H9 (cell line): ENCODE measurements at regions not wholly inside any gene's neighbourhood (a gene's known extent, or its start where the extent isn't known, plus 50 kb on each side); places are given as distances from the start of the nearest gene placed in this dataset.

ENCODE experiments used
- DNase-seq: peaks from one replicate; pipeline ENCODE4 v3.0.0-alpha.2; 2017
- H2AFZ ChIP-seq: one replicate; pipeline ENCODE4 v1.6.1; 2013; ENCODE audit warnings: mild to moderate bottlenecking, low read length, control low read depth, moderate library complexity
- H2AK5ac ChIP-seq: 2 replicates; pipeline ENCODE4 v1.6.1; 2013; ENCODE audit warnings: low read length, control low read depth, mixed read lengths; ENCODE audit not compliant: insufficient read length
- H2BK120ac ChIP-seq: one replicate; pipeline ENCODE4 v1.6.1; 2013; ENCODE audit warnings: low read depth, mild to moderate bottlenecking, low read length, control low read depth, inconsistent platforms; ENCODE audit not compliant: poor library complexity, severe bottlenecking
- H2BK12ac ChIP-seq: 2 replicates; pipeline ENCODE4 v1.6.1; 2013; ENCODE audit warnings: low read length, control low read depth, mixed read lengths, low read depth; ENCODE audit not compliant: insufficient read length
- H2BK15ac ChIP-seq: 2 replicates; pipeline ENCODE4 v1.6.1; 2013; ENCODE audit warnings: low read depth, low read length, control low read depth
- H2BK20ac ChIP-seq: one replicate; pipeline ENCODE4 v1.6.1; 2013; ENCODE audit warnings: low read depth, mild to moderate bottlenecking, low read length, control low read depth, inconsistent platforms; ENCODE audit not compliant: poor library complexity, severe bottlenecking
- H2BK5ac ChIP-seq: 2 replicates; pipeline ENCODE4 v1.6.1; 2013; ENCODE audit warnings: low read length, control low read depth, mixed read lengths; ENCODE audit not compliant: insufficient read length
- H3K14ac ChIP-seq: 2 replicates; pipeline ENCODE4 v1.6.1; 2013; ENCODE audit warnings: low read length, control low read depth; ENCODE audit not compliant: insufficient read depth
- H3K18ac ChIP-seq: 2 replicates; pipeline ENCODE4 v1.6.1; 2013; ENCODE audit warnings: low read depth, mild to moderate bottlenecking, mixed read lengths, low read length, control low read depth; ENCODE audit not compliant: insufficient read length
- H3K23ac ChIP-seq: 2 replicates; pipeline ENCODE4 v1.6.1; 2013; ENCODE audit warnings: low read length, control low read depth, mixed read lengths, low read depth; ENCODE audit not compliant: insufficient read length
- H3K23me2 ChIP-seq: 2 replicates; pipeline ENCODE4 v1.6.1; 2013; ENCODE audit warnings: low read depth, mild to moderate bottlenecking, mixed read lengths, low read length, control low read depth; ENCODE audit not compliant: insufficient read length, poor library complexity, severe bottlenecking
- H3K27ac ChIP-seq: 2 replicates; pipeline ENCODE4 v1.5.1; 2013; ENCODE audit warnings: low read length, control low read depth, mixed read lengths, low read depth; ENCODE audit not compliant: insufficient read length
- H3K27me3 ChIP-seq: 2 replicates; pipeline ENCODE4 v1.6.1; 2013; ENCODE audit warnings: low read length, control low read depth, inconsistent platforms; ENCODE audit not compliant: insufficient read depth
- H3K4ac ChIP-seq: 2 replicates; pipeline ENCODE4 v1.6.1; 2013; ENCODE audit warnings: low read depth, mild to moderate bottlenecking, control low read depth, inconsistent platforms, low read length, moderate library complexity
- H3K4me1 ChIP-seq: 2 replicates; pipeline ENCODE4 v1.6.1; 2013; ENCODE audit warnings: low read length, control low read depth, inconsistent platforms; ENCODE audit not compliant: insufficient read depth
- H3K4me2 ChIP-seq: 2 replicates; pipeline ENCODE4 v1.6.1; 2013; ENCODE audit warnings: low read length, control low read depth, mixed read lengths; ENCODE audit not compliant: insufficient read length, insufficient read depth
- H3K56ac ChIP-seq: 2 replicates; pipeline ENCODE4 v1.6.1; 2013; ENCODE audit warnings: low read depth, mild to moderate bottlenecking, mixed read lengths, low read length, control low read depth; ENCODE audit not compliant: insufficient read length
- H3K79me1 ChIP-seq: 2 replicates; pipeline ENCODE4 v1.6.1; 2013; ENCODE audit warnings: low read depth, mild to moderate bottlenecking, moderate library complexity, low read length, control low read depth, inconsistent platforms; ENCODE audit not compliant: insufficient read depth, poor library complexity, severe bottlenecking
- H3K79me2 ChIP-seq: 2 replicates; pipeline ENCODE4 v1.6.1; 2013; ENCODE audit warnings: low read length, control low read depth, inconsistent platforms; ENCODE audit not compliant: insufficient read depth
- H3K9ac ChIP-seq: 2 replicates; pipeline ENCODE4 v1.6.1; 2013; ENCODE audit warnings: low read length, control low read depth, mixed read lengths; ENCODE audit not compliant: insufficient read length; ENCODE audit errors: extremely low read depth
- H3K9me3 ChIP-seq: one replicate; pipeline ENCODE4 v1.6.1; 2013; ENCODE audit warnings: low read depth, low read length, inconsistent platforms; ENCODE audit not compliant: control insufficient read depth
- H3T11ph ChIP-seq: one replicate; pipeline ENCODE4 v1.6.1; 2013; ENCODE audit warnings: mild to moderate bottlenecking, low read length, control low read depth, inconsistent platforms
- H4K20me1 ChIP-seq: one replicate; pipeline ENCODE4 v1.6.1; 2013; ENCODE audit not compliant: control insufficient read depth, insufficient read length, insufficient read depth
- H4K5ac ChIP-seq: 2 replicates; pipeline ENCODE4 v1.6.1; 2013; ENCODE audit warnings: low read depth, mild to moderate bottlenecking, mixed read lengths, low read length, control low read depth; ENCODE audit not compliant: insufficient read length
- H4K8ac ChIP-seq: replicated peaks from 2 replicates; pipeline ENCODE4 v1.6.1; 2013; ENCODE audit warnings: low read length, control low read depth, mixed read lengths, low read depth; ENCODE audit not compliant: insufficient read length
- H4K91ac ChIP-seq: 2 replicates; pipeline ENCODE4 v1.6.1; 2013; ENCODE audit warnings: low read depth, mild to moderate bottlenecking, moderate library complexity, mixed read lengths, low read length, control low read depth; ENCODE audit not compliant: insufficient read length
- H3K27ac Mint-ChIP-seq, 3 experiments: 2 replicates in 2 of 3; 3 replicates in 1 of 3; pipeline ENCODE4 v1.8.0; 2020 to 2021; ENCODE audit warnings: mixed read lengths in 3 of 3, mild to moderate bottlenecking in 1 of 3, moderate library complexity in 1 of 3
- H3K27me3 Mint-ChIP-seq: 2 replicates; pipeline ENCODE4 v1.8.0; 2021; ENCODE audit warnings: low read depth, mild to moderate bottlenecking, moderate library complexity, mixed read lengths
- H3K36me3 Mint-ChIP-seq, 3 experiments: 2 replicates in 2 of 3; 3 replicates in 1 of 3; pipeline ENCODE4 v1.8.0; 2020 to 2021; ENCODE audit warnings: low read depth in 3 of 3, mixed read lengths in 3 of 3; ENCODE audit not compliant: insufficient read depth in 1 of 3
- H3K4me1 Mint-ChIP-seq, 2 experiments: 2 replicates each; pipeline ENCODE4 v1.8.0; 2020; ENCODE audit warnings: mixed read lengths in 2 of 2
- H3K4me3 Mint-ChIP-seq, 2 experiments: 2 replicates in 1 of 2; 3 replicates in 1 of 2; pipeline ENCODE4 v1.8.0; 2020 to 2021; ENCODE audit warnings: mild to moderate bottlenecking in 2 of 2, mixed read lengths in 2 of 2, moderate library complexity in 1 of 2
- H3K9me3 Mint-ChIP-seq, 2 experiments: 2 replicates in 1 of 2; 3 replicates in 1 of 2; pipeline ENCODE4 v1.8.0; 2020; ENCODE audit warnings: mild to moderate bottlenecking in 2 of 2, mixed read lengths in 2 of 2, moderate library complexity in 1 of 2
- WGBS: extraction: QIAGEN DNeasy Blood & Tissue Kit; methylation state at CpG from one replicate; pipeline ENCODE4 v1.1.7; 2013; ENCODE audit warnings: missing lambda C conversion rate, low lambda C conversion rate, mixed read lengths; ENCODE audit not compliant: insufficient read length; ENCODE audit errors: extremely low coverage; 5-methylcytosine and 5-hydroxymethylcytosine counted together
- TF ChIP-seq, protein P1 (sequence below): fragments of 200-600 bp; sonication (generic); conservative IDR thresholded peaks from 3 replicates; pipeline ENCODE4 v1.8.0; 2021; ENCODE audit warnings: antibody characterized with exemption, mild to moderate bottlenecking

DNA sequence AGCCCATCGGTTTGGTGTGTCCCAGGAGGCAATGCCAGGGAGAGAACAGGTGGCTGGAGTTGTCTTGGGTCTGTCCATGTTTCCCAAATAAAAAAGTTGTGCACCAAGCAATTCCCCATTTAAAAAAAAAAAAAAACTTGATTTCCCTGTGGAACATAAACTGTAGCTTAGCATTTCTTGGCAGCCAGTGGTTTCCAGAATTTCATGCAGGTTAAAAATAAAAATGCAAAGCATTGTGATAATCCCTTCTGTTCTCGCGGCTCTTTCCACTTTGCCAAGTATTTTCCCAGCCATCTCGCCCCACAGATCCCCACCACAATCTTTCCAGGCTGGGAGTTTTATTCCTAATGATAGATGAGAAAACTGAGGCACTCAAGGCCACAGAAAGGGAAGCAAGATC lies 51.4 kb upstream of the MSX1 start:
- WGBS = no CpG with 5 or more reads among the region's 4 CpGs
- H3T11ph ChIP-seq = no peak overlapping the region
- no peak overlapping the region for H4K5ac ChIP-seq
- H3K79me1 ChIP-seq = no peaks in the 10 kb centered on the region
- H2BK120ac ChIP-seq = no peak overlapping the region
- H3K14ac ChIP-seq = no peak overlapping the region
- H4K8ac ChIP-seq = no peak overlapping the region
- H3K18ac ChIP-seq = no peak overlapping the region
- no peaks in the 10 kb centered on the region for H3K79me2 ChIP-seq
- H3K56ac ChIP-seq = no peak overlapping the region
- Mint-ChIP-seq H3K4me3 (no peak overlapping the region), H3K4me1 (peaks cover 7 to 12% of the 10 kb centered on the region in 2 experiments), H3K36me3 (no peaks in the 10 kb centered on the region; a peak in 1 of 7 replicates), H3K9me3 (peaks cover 0 to 4% of the 10 kb centered on the region in 2 experiments; a peak in 2 of 5 replicates), H3K27me3 (peaks cover 80% of the 10 kb centered on the region), H3K27ac (no peak overlapping the region)
- no peak overlapping the region for H2BK12ac ChIP-seq
- no peak overlapping the region for H2AFZ ChIP-seq
- H2BK20ac ChIP-seq = no peak overlapping the region
- no peaks in the 10 kb centered on the region for H3K23me2 ChIP-seq
- H3K27ac ChIP-seq = no peak overlapping the region
- H3K4ac ChIP-seq = no peak overlapping the region
- no peaks in the 10 kb centered on the region for H3K9me3 ChIP-seq
- no peak overlapping the region for H2BK15ac ChIP-seq
- peaks cover 2% of the 10 kb centered on the region; the same call in 1 of the 2 replicates for H3K4me1 ChIP-seq
- TF ChIP-seq, protein P1, sequence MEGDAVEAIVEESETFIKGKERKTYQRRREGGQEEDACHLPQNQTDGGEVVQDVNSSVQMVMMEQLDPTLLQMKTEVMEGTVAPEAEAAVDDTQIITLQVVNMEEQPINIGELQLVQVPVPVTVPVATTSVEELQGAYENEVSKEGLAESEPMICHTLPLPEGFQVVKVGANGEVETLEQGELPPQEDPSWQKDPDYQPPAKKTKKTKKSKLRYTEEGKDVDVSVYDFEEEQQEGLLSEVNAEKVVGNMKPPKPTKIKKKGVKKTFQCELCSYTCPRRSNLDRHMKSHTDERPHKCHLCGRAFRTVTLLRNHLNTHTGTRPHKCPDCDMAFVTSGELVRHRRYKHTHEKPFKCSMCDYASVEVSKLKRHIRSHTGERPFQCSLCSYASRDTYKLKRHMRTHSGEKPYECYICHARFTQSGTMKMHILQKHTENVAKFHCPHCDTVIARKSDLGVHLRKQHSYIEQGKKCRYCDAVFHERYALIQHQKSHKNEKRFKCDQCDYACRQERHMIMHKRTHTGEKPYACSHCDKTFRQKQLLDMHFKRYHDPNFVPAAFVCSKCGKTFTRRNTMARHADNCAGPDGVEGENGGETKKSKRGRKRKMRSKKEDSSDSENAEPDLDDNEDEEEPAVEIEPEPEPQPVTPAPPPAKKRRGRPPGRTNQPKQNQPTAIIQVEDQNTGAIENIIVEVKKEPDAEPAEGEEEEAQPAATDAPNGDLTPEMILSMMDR = no peak
- no peaks in the 10 kb centered on the region for H3K27me3 ChIP-seq
- no peak overlapping the region for H4K91ac ChIP-seq
- H4K20me1 ChIP-seq = no peaks in the 10 kb centered on the region
- H3K9ac ChIP-seq = no peak overlapping the region
- no peak overlapping the region for H2BK5ac ChIP-seq
- H3K23ac ChIP-seq = no peak overlapping the region
- DNase-seq = no peak
- H2AK5ac ChIP-seq = no peak overlapping the region
- H3K4me2 ChIP-seq = no peak overlapping the region
